ENCODE measurements at regions not wholly inside any gene's neighbourhood (a gene's known extent, or its start where the extent isn't known, plus 50 kb on each side); places are given as distances from the start of the nearest gene placed in this dataset.
A peak's percentile ranks its signal among the peaks of the same experiment; 100 is the strongest.

- no peak for DNase-seq (ENCODE audit: low read depth in 2 of 2)
These were observed 379.8 kb upstream of the RUNX1 start for GRCh38 chr21:35428937-35429336.

- peak; percentile 4 to 15 for DNase-seq (ENCODE audit: low read depth in 2 of 2)
These were observed 379.4 kb upstream of the RUNX1 start for GRCh38 chr21:35428489-35428888.

DNA sequence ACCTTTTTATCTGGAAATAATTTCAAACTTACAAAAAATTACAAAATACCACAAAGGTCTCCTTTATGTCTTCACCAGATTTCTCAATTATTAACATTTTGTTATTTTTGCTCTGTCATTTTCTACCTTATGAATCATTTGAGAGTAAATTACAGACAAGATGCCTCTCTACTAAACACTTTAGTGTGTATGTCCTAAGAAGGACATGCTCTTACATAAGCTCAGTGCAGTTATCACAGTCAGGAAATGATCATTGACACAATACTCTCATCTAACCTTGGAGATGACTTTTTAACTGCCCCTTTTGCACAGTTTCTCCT, 378.9 kb upstream of the RUNX1 start:
- no peak for DNase-seq (ENCODE audit: low read depth in 2 of 2)

DNA sequence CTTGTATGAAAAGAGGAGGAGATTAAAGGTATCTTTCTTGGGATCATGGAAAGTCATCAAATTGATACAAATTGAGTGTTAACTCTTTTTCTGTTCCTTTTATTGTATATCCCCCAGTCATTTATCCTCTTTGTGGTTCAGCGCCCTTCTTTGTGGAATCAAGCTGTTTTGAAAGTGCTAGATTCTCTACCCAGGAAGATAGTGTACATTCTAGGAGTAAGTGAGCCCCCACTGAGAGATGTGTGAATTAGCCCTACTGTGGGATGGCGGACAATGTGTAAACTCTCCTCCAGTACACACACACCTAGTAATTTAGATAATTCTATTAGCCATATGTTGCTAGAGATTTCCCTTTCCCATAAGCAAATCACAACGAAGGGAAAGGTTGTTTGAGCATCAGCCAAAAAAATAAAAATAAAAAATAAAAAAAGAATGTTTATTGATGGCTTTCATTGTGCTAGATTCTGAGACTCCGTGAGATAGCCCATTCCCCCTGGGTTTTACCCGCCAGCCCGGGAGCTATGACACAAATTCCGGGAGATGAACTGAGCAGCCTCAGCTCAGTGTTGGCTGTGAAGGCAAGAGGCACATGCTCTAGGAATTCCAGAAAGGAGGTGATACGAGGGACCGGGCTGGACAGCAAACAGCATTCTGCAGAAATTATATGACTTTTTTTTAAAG, 378.4 kb upstream of the RUNX1 start:
- no peak for DNase-seq (ENCODE audit: low read depth in 2 of 2)

DNA sequence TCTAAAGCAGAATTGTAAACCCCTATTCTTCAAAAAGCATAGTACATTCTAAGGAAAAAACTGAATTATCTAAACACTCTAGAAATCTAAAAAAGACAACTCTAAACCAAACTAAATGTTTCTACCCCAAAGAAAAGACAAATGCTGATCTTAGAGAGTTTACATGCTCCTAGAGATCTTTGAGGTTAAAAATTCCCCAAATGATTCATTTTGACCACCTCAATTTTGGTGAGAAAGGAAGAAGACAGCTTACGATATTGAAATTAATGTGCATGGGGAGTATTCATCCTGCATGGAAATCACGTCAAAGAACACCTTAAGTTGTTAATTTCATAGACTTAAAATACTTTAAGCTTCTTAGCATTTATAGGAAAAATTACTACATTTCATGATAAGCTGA, 377.8 kb upstream of the RUNX1 start:
- no peak for DNase-seq (ENCODE audit: low read depth in 2 of 2)

- DNase-seq (ENCODE audit: low read depth in 2 of 2): no peak
These were observed 377.4 kb upstream of the RUNX1 start for GRCh38 chr21:35426469-35426868.

GRCh38 chr21:35424122-35424521, 375.0 kb upstream of the RUNX1 start:
- DNase-seq (ENCODE audit: low read depth in 2 of 2): no peak

DNA sequence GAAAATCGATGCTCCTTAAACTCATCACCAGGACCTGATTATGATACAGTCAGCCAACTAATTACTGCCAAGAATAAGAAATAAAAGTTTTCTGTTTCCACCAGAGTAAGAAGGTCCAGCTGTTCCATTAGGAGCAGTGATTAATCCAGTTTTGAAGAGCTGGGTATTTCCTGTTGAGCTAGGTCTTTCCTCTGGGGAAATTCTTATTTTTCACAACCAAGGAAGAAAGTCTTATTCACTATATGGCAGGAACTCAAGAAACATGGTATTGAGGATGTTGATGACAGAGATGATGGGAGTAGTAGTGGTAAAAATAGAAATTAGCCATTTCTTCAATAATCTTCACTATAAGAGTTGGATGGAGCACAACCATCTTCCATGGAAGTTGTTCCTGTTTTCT, 374.6 kb upstream of the RUNX1 start:
- no peak for DNase-seq (ENCODE audit: low read depth in 2 of 2)

- DNase-seq (ENCODE audit: low read depth in 2 of 2): no peak
These were observed 372.9 kb upstream of the RUNX1 start for GRCh38 chr21:35422011-35422410.

- no peak for DNase-seq (ENCODE audit: low read depth in 2 of 2)
These were observed 372.1 kb upstream of the RUNX1 start for GRCh38 chr21:35421221-35421620.

DNA sequence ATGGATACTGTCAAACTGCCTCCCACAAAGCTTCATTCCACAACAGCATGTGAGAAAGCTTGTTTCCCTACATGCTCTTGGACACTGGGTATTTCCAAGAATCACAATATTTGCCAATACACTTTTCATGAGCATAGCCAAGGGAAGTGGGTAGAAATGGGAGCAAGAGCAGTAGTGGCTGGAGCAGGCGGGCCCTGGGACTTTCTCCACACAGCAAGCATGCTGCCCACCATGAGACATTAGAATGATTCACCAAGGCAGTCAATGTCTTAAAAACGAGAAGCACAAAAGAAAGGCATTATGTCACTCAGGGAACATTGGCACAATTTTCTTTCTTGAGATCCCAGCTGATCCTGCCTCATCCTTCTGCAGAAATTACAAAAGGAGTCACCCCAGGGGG, 371.6 kb upstream of the RUNX1 start:
- DNase-seq (ENCODE audit: low read depth in 2 of 2): no peak

GRCh38 chr21:35417762-35418161, 368.7 kb upstream of the RUNX1 start:
- no peak for DNase-seq (ENCODE audit: low read depth in 2 of 2)

DNA sequence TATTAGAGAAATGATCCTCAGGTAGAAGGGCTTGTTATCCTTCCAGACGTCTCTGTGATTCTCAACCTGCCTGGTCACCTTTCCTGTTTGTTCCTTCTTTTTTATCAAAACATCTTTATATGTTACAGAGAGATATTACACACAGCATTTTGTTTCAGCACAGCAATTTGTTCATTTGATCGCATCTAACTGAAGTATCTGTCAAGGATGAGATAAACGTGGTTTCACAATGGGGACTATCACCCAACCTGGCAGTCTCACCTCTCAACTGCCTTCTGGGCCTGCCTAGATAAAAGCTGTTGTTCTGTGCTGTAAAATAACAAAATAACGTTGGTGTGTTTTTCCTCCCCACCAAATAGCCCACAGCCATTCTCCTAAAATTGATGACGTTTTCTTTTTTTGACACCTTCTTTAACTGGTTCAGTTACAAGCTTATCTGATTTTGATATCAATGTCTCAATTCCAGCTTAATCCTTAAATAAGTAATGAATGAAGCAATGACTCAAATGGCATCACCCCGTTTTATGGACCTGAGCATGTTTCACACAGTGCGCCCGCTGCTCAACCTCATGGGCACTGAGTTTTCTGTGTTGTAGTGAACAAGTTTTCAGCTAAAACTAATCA, 367.9 kb upstream of the RUNX1 start:
- no peak for DNase-seq (ENCODE audit: low read depth in 2 of 2)

GRCh38 chr21:35414507-35415139, 365.5 kb upstream of the RUNX1 start:
- DNase-seq (ENCODE audit: low read depth in 2 of 2): no peak

- DNase-seq (ENCODE audit: low read depth in 2 of 2): no peak
These were observed 365.0 kb upstream of the RUNX1 start for GRCh38 chr21:35414056-35414455.

DNA sequence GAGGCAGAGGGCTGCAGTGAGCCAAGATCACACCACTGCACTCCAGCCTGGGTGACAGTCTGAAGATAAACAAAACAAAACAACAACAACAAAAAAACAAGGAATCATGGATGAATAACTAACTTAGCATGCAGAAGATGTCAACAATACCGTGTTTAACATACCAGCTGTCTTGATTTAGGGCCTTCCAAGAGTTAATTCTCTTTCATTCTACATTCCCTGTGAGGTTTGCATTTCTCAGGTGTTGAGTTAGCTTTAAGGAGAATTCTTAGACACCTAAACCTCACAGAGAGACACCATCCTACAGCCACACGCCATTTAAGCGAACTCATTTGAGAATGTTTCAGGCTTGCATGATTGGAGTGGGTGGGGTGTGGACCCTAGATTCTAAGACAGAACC, 363.1 kb upstream of the RUNX1 start:
- no peak for DNase-seq (ENCODE audit: low read depth in 2 of 2)

DNA sequence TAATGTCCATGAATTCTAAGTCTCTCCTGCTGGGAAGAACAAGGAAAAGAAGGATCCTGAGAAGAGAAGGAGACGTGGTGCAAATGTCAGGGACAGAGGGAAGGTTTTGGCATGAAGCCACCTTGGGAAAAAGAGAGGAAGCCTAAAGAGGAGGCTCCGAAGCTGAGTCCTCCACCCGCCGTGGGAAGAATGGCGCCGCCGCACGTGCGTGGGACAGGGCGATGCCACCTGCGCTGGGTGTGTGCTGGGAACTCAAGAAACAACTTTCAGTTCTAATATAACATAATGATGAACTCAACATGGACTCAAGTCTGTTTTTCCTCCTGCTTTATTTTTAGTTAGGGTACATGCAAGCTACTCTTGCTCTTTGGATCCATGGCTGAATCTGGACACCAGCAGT, 362.3 kb upstream of the RUNX1 start:
- no peak for DNase-seq (ENCODE audit: low read depth in 2 of 2)

GRCh38 chr21:35410656-35411055, 361.6 kb upstream of the RUNX1 start:
- DNase-seq (ENCODE audit: low read depth in 2 of 2): no peak

- DNase-seq (ENCODE audit: low read depth in 2 of 2): no peak
These were observed 361.0 kb upstream of the RUNX1 start for GRCh38 chr21:35410123-35410522.

DNA sequence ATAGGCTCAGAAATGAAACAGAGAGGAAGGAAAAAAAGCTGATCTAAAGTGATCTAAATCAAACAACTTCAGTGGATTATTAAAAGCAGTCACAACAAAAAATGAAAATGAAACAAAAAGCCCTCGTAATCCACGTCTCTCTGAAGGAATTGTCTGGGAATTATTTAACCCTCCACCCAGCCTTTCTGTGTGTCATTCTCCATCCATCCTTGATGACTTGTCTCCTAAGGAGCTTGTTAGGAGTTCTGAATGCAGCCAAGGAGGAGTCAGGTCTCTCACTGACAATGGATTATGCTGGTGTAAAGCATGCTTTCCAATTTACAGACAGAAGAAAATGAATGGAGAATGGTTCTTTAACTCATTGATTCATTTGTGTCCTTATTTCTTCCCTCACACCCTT, 359.3 kb upstream of the RUNX1 start:
- no peak for DNase-seq (ENCODE audit: low read depth in 2 of 2)

DNA sequence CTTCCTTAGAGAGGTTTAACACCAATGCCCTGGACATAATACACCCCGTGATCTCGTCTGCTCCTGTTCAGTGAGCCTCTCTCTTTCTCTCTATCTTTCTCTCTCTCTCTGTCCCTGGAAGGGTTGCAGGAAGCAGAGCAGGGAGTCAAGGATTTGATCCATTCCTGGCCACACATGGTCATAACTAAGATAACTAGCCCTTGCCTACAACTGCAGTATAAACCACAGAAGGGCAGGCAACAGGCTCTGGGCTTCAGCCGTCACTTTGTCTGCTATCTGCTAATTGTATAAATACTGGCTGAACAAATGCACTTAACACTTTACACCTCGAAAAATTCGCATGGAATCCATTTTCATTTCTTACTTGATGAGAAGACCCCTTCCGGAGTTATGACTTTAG, 357.5 kb upstream of the RUNX1 start:
- DNase-seq (ENCODE audit: low read depth in 2 of 2): no peak

GRCh38 chr21:35405981-35406380, 356.9 kb upstream of the RUNX1 start:
- DNase-seq (ENCODE audit: low read depth in 2 of 2): no peak

- no peak for DNase-seq (ENCODE audit: low read depth in 2 of 2)
These were observed 355.1 kb upstream of the RUNX1 start for GRCh38 chr21:35404247-35404646.

GRCh38 chr21:35402061-35402460, 353.0 kb upstream of the RUNX1 start:
- no peak for DNase-seq (ENCODE audit: low read depth in 2 of 2)

All from activated CD4-positive, alpha-beta T cell treated with anti-CD3 and anti-CD28 coated beads for 24 hours (primary cell).